ENCODE measurements at regions not wholly inside any gene's neighbourhood (a gene's known extent, or its start where the extent isn't known, plus 50 kb on each side); places are given as distances from the start of the nearest gene placed in this dataset.

- Histone ChIP-seq H3K9me3 (ENCODE audit: control insufficient read depth in 1 of 2, low read length in 2 of 2) (peaks cover 0 to 5% of the 10 kb centered on the region in 2 donors), H3K4me3 (ENCODE audit: low read depth in 1 of 2, low read length in 2 of 2) (no peak overlapping the region), H3K4me1 (ENCODE audit: control insufficient read depth in 1 of 2, insufficient read depth in 2 of 2, low read length in 2 of 2) (no peaks in the 10 kb centered on the region), H3K27me3 (ENCODE audit: low read depth, low read length) (no peaks in the 10 kb centered on the region), H3K27ac (ENCODE audit: low read length) (no peak overlapping the region), H3K36me3 (ENCODE audit: control insufficient read depth in 1 of 2, insufficient read depth in 2 of 2, low read length in 2 of 2) (no peaks in the 10 kb centered on the region)
Measured at GRCh38 chr10:56633876-56634452, 272.9 kb upstream of the ZWINT start.

- H3K27ac ChIP-seq (ENCODE audit: low read length): no peak overlapping the region
- no peaks in the 10 kb centered on the region for H3K9me3 ChIP-seq (ENCODE audit: control insufficient read depth in 1 of 2, low read length in 2 of 2)
- no peaks in the 10 kb centered on the region for H3K27me3 ChIP-seq (ENCODE audit: low read depth, low read length)
- H3K4me1 ChIP-seq (ENCODE audit: control insufficient read depth in 1 of 2, insufficient read depth in 2 of 2, low read length in 2 of 2): no peaks in the 10 kb centered on the region
- H3K4me3 ChIP-seq (ENCODE audit: low read depth in 1 of 2, low read length in 2 of 2): no peak overlapping the region
- no peaks in the 10 kb centered on the region for H3K36me3 ChIP-seq (ENCODE audit: control insufficient read depth in 1 of 2, insufficient read depth in 2 of 2, low read length in 2 of 2)
Measured at GRCh38 chr10:56632537-56632936, 271.5 kb upstream of the ZWINT start.

GRCh38 chr10:56624082-56624481 is 263.0 kb upstream of the ZWINT start:
- H3K9me3 ChIP-seq (ENCODE audit: control insufficient read depth in 1 of 2, low read length in 2 of 2): no peaks in the 10 kb centered on the region
- no peaks in the 10 kb centered on the region for H3K36me3 ChIP-seq (ENCODE audit: control insufficient read depth in 1 of 2, insufficient read depth in 2 of 2, low read length in 2 of 2)
- no peaks in the 10 kb centered on the region for H3K27me3 ChIP-seq (ENCODE audit: low read depth, low read length)
- no peak overlapping the region for H3K27ac ChIP-seq (ENCODE audit: low read length)
- H3K4me3 ChIP-seq (ENCODE audit: low read depth in 1 of 2, low read length in 2 of 2): no peak overlapping the region
- no peaks in the 10 kb centered on the region for H3K4me1 ChIP-seq (ENCODE audit: control insufficient read depth in 1 of 2, insufficient read depth in 2 of 2, low read length in 2 of 2)

GRCh38 chr10:56623064-56623463 is 262.0 kb upstream of the ZWINT start:
- Histone ChIP-seq H3K36me3 (ENCODE audit: control insufficient read depth in 1 of 2, insufficient read depth in 2 of 2, low read length in 2 of 2) (no peaks in the 10 kb centered on the region), H3K27me3 (ENCODE audit: low read depth, low read length) (no peaks in the 10 kb centered on the region), H3K9me3 (ENCODE audit: control insufficient read depth in 1 of 2, low read length in 2 of 2) (no peaks in the 10 kb centered on the region), H3K4me1 (ENCODE audit: control insufficient read depth in 1 of 2, insufficient read depth in 2 of 2, low read length in 2 of 2) (no peaks in the 10 kb centered on the region), H3K27ac (ENCODE audit: low read length) (no peak overlapping the region), H3K4me3 (ENCODE audit: low read depth in 1 of 2, low read length in 2 of 2) (peak overlapping the region in 1 of 2 donors; percentile 39)

- H3K27ac ChIP-seq (ENCODE audit: low read length): no peak overlapping the region
- H3K9me3 ChIP-seq (ENCODE audit: control insufficient read depth in 1 of 2, low read length in 2 of 2): no peaks in the 10 kb centered on the region
- no peaks in the 10 kb centered on the region for H3K4me1 ChIP-seq (ENCODE audit: control insufficient read depth in 1 of 2, insufficient read depth in 2 of 2, low read length in 2 of 2)
- H3K27me3 ChIP-seq (ENCODE audit: low read depth, low read length): no peaks in the 10 kb centered on the region
- H3K36me3 ChIP-seq (ENCODE audit: control insufficient read depth in 1 of 2, insufficient read depth in 2 of 2, low read length in 2 of 2): no peaks in the 10 kb centered on the region
- H3K4me3 ChIP-seq (ENCODE audit: low read depth in 1 of 2, low read length in 2 of 2): peak overlapping the region; percentile 14 to 39
Measured at GRCh38 chr10:56622335-56622973, 261.4 kb upstream of the ZWINT start.

GRCh38 chr10:56606202-56606601 is 245.1 kb upstream of the ZWINT start:
- no peaks in the 10 kb centered on the region for H3K9me3 ChIP-seq (ENCODE audit: control insufficient read depth in 1 of 2, low read length in 2 of 2)
- H3K4me1 ChIP-seq (ENCODE audit: control insufficient read depth in 1 of 2, insufficient read depth in 2 of 2, low read length in 2 of 2): no peaks in the 10 kb centered on the region
- no peaks in the 10 kb centered on the region for H3K36me3 ChIP-seq (ENCODE audit: control insufficient read depth in 1 of 2, insufficient read depth in 2 of 2, low read length in 2 of 2)
- no peak overlapping the region for H3K27ac ChIP-seq (ENCODE audit: low read length)
- H3K4me3 ChIP-seq (ENCODE audit: low read depth in 1 of 2, low read length in 2 of 2): no peak overlapping the region
- H3K27me3 ChIP-seq (ENCODE audit: low read depth, low read length): no peaks in the 10 kb centered on the region

GRCh38 chr10:56605051-56605450 is 244.0 kb upstream of the ZWINT start:
- H3K4me3 ChIP-seq (ENCODE audit: low read depth in 1 of 2, low read length in 2 of 2): no peak overlapping the region

GRCh38 chr10:56604624-56605023 is 243.6 kb upstream of the ZWINT start:
- H3K4me3 ChIP-seq (ENCODE audit: low read depth in 1 of 2, low read length in 2 of 2): no peak overlapping the region
- H3K36me3 ChIP-seq (ENCODE audit: control insufficient read depth in 1 of 2, insufficient read depth in 2 of 2, low read length in 2 of 2): no peaks in the 10 kb centered on the region
- H3K4me1 ChIP-seq (ENCODE audit: control insufficient read depth in 1 of 2, insufficient read depth in 2 of 2, low read length in 2 of 2): no peaks in the 10 kb centered on the region
- H3K9me3 ChIP-seq (ENCODE audit: control insufficient read depth in 1 of 2, low read length in 2 of 2): no peaks in the 10 kb centered on the region
- no peak overlapping the region for H3K27ac ChIP-seq (ENCODE audit: low read length)
- no peaks in the 10 kb centered on the region for H3K27me3 ChIP-seq (ENCODE audit: low read depth, low read length)

More at GRCh38 chr10:56605051-56605450, 244.0 kb upstream of the ZWINT start:
- Histone ChIP-seq H3K27ac (ENCODE audit: low read length) (no peak overlapping the region), H3K36me3 (ENCODE audit: control insufficient read depth in 1 of 2, insufficient read depth in 2 of 2, low read length in 2 of 2) (no peaks in the 10 kb centered on the region), H3K9me3 (ENCODE audit: control insufficient read depth in 1 of 2, low read length in 2 of 2) (no peaks in the 10 kb centered on the region), H3K27me3 (ENCODE audit: low read depth, low read length) (no peaks in the 10 kb centered on the region), H3K4me1 (ENCODE audit: control insufficient read depth in 1 of 2, insufficient read depth in 2 of 2, low read length in 2 of 2) (no peaks in the 10 kb centered on the region)

- H3K4me1 ChIP-seq (ENCODE audit: control insufficient read depth in 1 of 2, insufficient read depth in 2 of 2, low read length in 2 of 2): no peaks in the 10 kb centered on the region
- H3K4me3 ChIP-seq (ENCODE audit: low read depth in 1 of 2, low read length in 2 of 2): no peak overlapping the region
- no peaks in the 10 kb centered on the region for H3K27me3 ChIP-seq (ENCODE audit: low read depth, low read length)
- no peaks in the 10 kb centered on the region for H3K36me3 ChIP-seq (ENCODE audit: control insufficient read depth in 1 of 2, insufficient read depth in 2 of 2, low read length in 2 of 2)
- no peak overlapping the region for H3K27ac ChIP-seq (ENCODE audit: low read length)
- no peaks in the 10 kb centered on the region for H3K9me3 ChIP-seq (ENCODE audit: control insufficient read depth in 1 of 2, low read length in 2 of 2)
Measured at GRCh38 chr10:56599201-56599600, 238.1 kb upstream of the ZWINT start.

- H3K36me3 ChIP-seq (ENCODE audit: control insufficient read depth in 1 of 2, insufficient read depth in 2 of 2, low read length in 2 of 2): no peaks in the 10 kb centered on the region
- no peaks in the 10 kb centered on the region for H3K4me1 ChIP-seq (ENCODE audit: control insufficient read depth in 1 of 2, insufficient read depth in 2 of 2, low read length in 2 of 2)
- H3K27ac ChIP-seq (ENCODE audit: low read length): no peak overlapping the region
- H3K9me3 ChIP-seq (ENCODE audit: control insufficient read depth in 1 of 2, low read length in 2 of 2): no peaks in the 10 kb centered on the region
- H3K4me3 ChIP-seq (ENCODE audit: low read depth in 1 of 2, low read length in 2 of 2): no peak overlapping the region
- H3K27me3 ChIP-seq (ENCODE audit: low read depth, low read length): no peaks in the 10 kb centered on the region
Measured at GRCh38 chr10:56596257-56596656, 235.2 kb upstream of the ZWINT start.

GRCh38 chr10:56593120-56593519 is 232.1 kb upstream of the ZWINT start:
- Histone ChIP-seq H3K27me3 (ENCODE audit: low read depth, low read length) (no peaks in the 10 kb centered on the region), H3K27ac (ENCODE audit: low read length) (no peak overlapping the region), H3K4me1 (ENCODE audit: control insufficient read depth in 1 of 2, insufficient read depth in 2 of 2, low read length in 2 of 2) (no peaks in the 10 kb centered on the region), H3K4me3 (ENCODE audit: low read depth in 1 of 2, low read length in 2 of 2) (no peak overlapping the region), H3K36me3 (ENCODE audit: control insufficient read depth in 1 of 2, insufficient read depth in 2 of 2, low read length in 2 of 2) (no peaks in the 10 kb centered on the region), H3K9me3 (ENCODE audit: control insufficient read depth in 1 of 2, low read length in 2 of 2) (no peaks in the 10 kb centered on the region)

GRCh38 chr10:56586461-56586891 is 225.4 kb upstream of the ZWINT start:
- Histone ChIP-seq H3K36me3 (ENCODE audit: control insufficient read depth in 1 of 2, insufficient read depth in 2 of 2, low read length in 2 of 2) (no peaks in the 10 kb centered on the region), H3K4me3 (ENCODE audit: low read depth in 1 of 2, low read length in 2 of 2) (no peak overlapping the region), H3K27ac (ENCODE audit: low read length) (no peak overlapping the region), H3K9me3 (ENCODE audit: control insufficient read depth in 1 of 2, low read length in 2 of 2) (no peaks in the 10 kb centered on the region), H3K27me3 (ENCODE audit: low read depth, low read length) (no peaks in the 10 kb centered on the region), H3K4me1 (ENCODE audit: control insufficient read depth in 1 of 2, insufficient read depth in 2 of 2, low read length in 2 of 2) (no peaks in the 10 kb centered on the region)
